Stimulated activated CD4-positive, alpha-beta T cell treated with anti-CD3 and anti-CD28 coated beads, Interleukin-1b, Interleukin-23, amount 100 ng/mL, for 48 hours (primary cell): ENCODE measurements at regions not wholly inside any gene's neighbourhood (a gene's known extent, or its start where the extent isn't known, plus 50 kb on each side); places are given as distances from the start of the nearest gene placed in this dataset.
"Not testable (repeated sequence)": the region's sequence is repeated elsewhere in the genome, so short reads cannot be mapped to it uniquely, and the experiment has no call there.

Experiments used
- DNase-seq: peaks from one replicate; pipeline ENCODE4 v3.0.0-alpha.2; 2020

GRCh38 chr5:39629946-39630345 lies 205.2 kb upstream of the DAB2 start:
- no peak for DNase-seq

- no peak for DNase-seq
Measured at GRCh38 chr5:39628348-39628747, 203.6 kb upstream of the DAB2 start.

GRCh38 chr5:39624890-39625289 lies 200.1 kb upstream of the DAB2 start:
- DNase-seq = no peak

GRCh38 chr5:39624268-39624886 lies 199.6 kb upstream of the DAB2 start:
- no peak for DNase-seq

- DNase-seq = no peak
Measured at GRCh38 chr5:39623291-39623865, 198.6 kb upstream of the DAB2 start.

GRCh38 chr5:39622281-39622680 lies 197.5 kb upstream of the DAB2 start:
- no peak for DNase-seq

- no peak for DNase-seq
Measured at GRCh38 chr5:39619168-39619818, 194.5 kb upstream of the DAB2 start.

GRCh38 chr5:39618391-39618790 lies 193.6 kb upstream of the DAB2 start:
- no peak for DNase-seq

GRCh38 chr5:39616131-39616530 lies 191.4 kb upstream of the DAB2 start:
- no peak for DNase-seq

- DNase-seq = not testable (repeated sequence)
Measured at GRCh38 chr5:39611076-39611475, 186.3 kb upstream of the DAB2 start.

- DNase-seq = no peak
Measured at GRCh38 chr5:39608024-39608423, 183.2 kb upstream of the DAB2 start.

- DNase-seq = no peak
Measured at GRCh38 chr5:39606591-39606990, 181.8 kb upstream of the DAB2 start.

GRCh38 chr5:39605588-39606575 lies 181.1 kb upstream of the DAB2 start:
- no peak for DNase-seq

- no peak for DNase-seq
Measured at GRCh38 chr5:39605145-39605544, 180.4 kb upstream of the DAB2 start.

- DNase-seq = no peak
Measured at GRCh38 chr5:39604491-39604890, 179.7 kb upstream of the DAB2 start.

- no peak for DNase-seq
Measured at GRCh38 chr5:39599721-39600431, 175.1 kb upstream of the DAB2 start.

GRCh38 chr5:39598661-39599248 lies 174.0 kb upstream of the DAB2 start:
- no peak for DNase-seq

GRCh38 chr5:39588179-39588578 lies 163.4 kb upstream of the DAB2 start:
- no peak for DNase-seq

- DNase-seq = no peak
Measured at GRCh38 chr5:39587675-39588074, 162.9 kb upstream of the DAB2 start.

- DNase-seq = no peak
Measured at GRCh38 chr5:39586185-39586584, 161.4 kb upstream of the DAB2 start.

- DNase-seq = no peak
Measured at GRCh38 chr5:39584927-39585326, 160.1 kb upstream of the DAB2 start.
